NT2/D1 (cell line): ENCODE measurements at regions not wholly inside any gene's neighbourhood (a gene's known extent, or its start where the extent isn't known, plus 50 kb on each side); places are given as distances from the start of the nearest gene placed in this dataset.

ENCODE experiments used
- SUZ12 ChIP-seq: IDR thresholded peaks from 2 replicates; pipeline ENCODE4 v1.6.1; 2011; ENCODE audit not compliant: insufficient read length, insufficient read depth; ENCODE audit errors: extremely low read depth
- YY1 ChIP-seq: IDR thresholded peaks from 2 replicates; pipeline ENCODE4 v1.6.1; 2011; ENCODE audit not compliant: insufficient read length, insufficient read depth
- ZNF274 ChIP-seq: IDR thresholded peaks from 2 replicates; pipeline ENCODE4 v1.6.1; 2011; ENCODE audit warnings: mild to moderate bottlenecking, low read depth, low read length

DNA sequence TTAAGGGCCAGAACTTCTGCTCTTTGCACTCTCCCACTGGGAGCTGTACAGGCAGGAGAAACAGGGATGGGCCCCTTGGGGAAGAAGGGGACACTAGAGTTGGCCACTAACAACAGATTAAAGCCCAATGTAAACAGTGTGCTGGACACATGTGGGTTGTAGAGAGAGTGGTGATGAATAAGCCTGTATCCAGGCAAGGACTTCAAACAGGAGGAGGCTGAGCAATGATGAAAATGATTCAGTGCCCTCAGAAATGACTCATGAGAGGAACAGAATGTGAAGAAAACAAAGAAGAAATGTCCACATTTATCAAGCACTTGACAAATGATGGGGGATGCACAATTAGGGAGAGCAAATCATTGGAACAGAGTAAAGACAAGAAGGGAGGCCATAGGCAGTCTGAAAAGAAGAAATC, 242.3 kb downstream of the TBX18 start:
- TF ChIP-seq YY1: no peak
- TF ChIP-seq ZNF274: no peak
- no peak for TF ChIP-seq SUZ12
